SK-N-SH treated with all-trans-retinoic acid at 6 μM for 48 hours (cell line): ENCODE measurements at regions not wholly inside any gene's neighbourhood (a gene's known extent, or its start where the extent isn't known, plus 50 kb on each side); places are given as distances from the start of the nearest gene placed in this dataset.

Source experiments
- ARNTL ChIP-seq: fragments of 450-650 bp; formaldehyde crosslinking; IDR thresholded peaks from 2 replicates; pipeline ENCODE4 v1.5.0; 2020; ENCODE audit warnings: low read depth, mild to moderate bottlenecking, moderate library complexity, borderline replicate concordance
- CREB5 ChIP-seq: fragments of 250-450 bp; sonication (Bioruptor Pico); IDR thresholded peaks from 2 replicates; pipeline ENCODE4 v1.5.1; 2020; ENCODE audit warnings: low read depth, mild to moderate bottlenecking, moderate library complexity
- ISL1 ChIP-seq: fragments of 250-450 bp; sonication (Bioruptor Pico); IDR thresholded peaks from 2 replicates; pipeline ENCODE4 v2.1.2; 2022; ENCODE audit warnings: mild to moderate bottlenecking, moderate library complexity
- PATZ1 ChIP-seq: fragments of 250-450 bp; sonication (Bioruptor Pico); IDR thresholded peaks from 2 replicates; pipeline ENCODE4 v1.8.0; 2020; ENCODE audit warnings: mild to moderate bottlenecking, moderate library complexity, borderline replicate concordance
- POU6F1 ChIP-seq: fragments of 250-450 bp; sonication (Bioruptor Pico); IDR thresholded peaks from 2 replicates; pipeline ENCODE4 v1.8.0; 2021; ENCODE audit warnings: low read depth, mild to moderate bottlenecking, moderate library complexity, borderline replicate concordance
- RARB ChIP-seq: fragments of 250-450 bp; sonication (Bioruptor Pico); IDR thresholded peaks from 2 replicates; pipeline ENCODE4 v1.8.0; 2021; ENCODE audit warnings: mild to moderate bottlenecking, moderate library complexity
- SNAI2 ChIP-seq: fragments of 250-450 bp; sonication (Bioruptor Pico); IDR thresholded peaks from 2 replicates; pipeline ENCODE4 v1.5.0; 2020; ENCODE audit warnings: mild to moderate bottlenecking, moderate library complexity
- TOX ChIP-seq: fragments of 250-450 bp; sonication (Bioruptor Pico); IDR thresholded peaks from 2 replicates; pipeline ENCODE4 v1.8.0; 2021; ENCODE audit warnings: mild to moderate bottlenecking, moderate library complexity, borderline replicate concordance
- ZFP3 ChIP-seq: fragments of 250-450 bp; sonication (Bioruptor Pico); IDR thresholded peaks from 2 replicates; pipeline ENCODE4 v1.5.0; 2020; ENCODE audit warnings: mild to moderate bottlenecking, moderate library complexity
- ZFP30 ChIP-seq: fragments of 450-650 bp; formaldehyde crosslinking; IDR thresholded peaks from 2 replicates; pipeline ENCODE4 v1.5.0; 2022; ENCODE audit warnings: mild to moderate bottlenecking, moderate library complexity

GRCh38 chrX:470686-471085 is 84.0 kb upstream of the PPP2R3B start:
- TF ChIP-seq ZFP3 (CRISPR knock-in tag) (no peak), ARNTL (CRISPR knock-in tag) (no peak), CREB5 (CRISPR knock-in tag) (no peak), RARB (CRISPR knock-in tag) (no peak), PATZ1 (no peak), TOX (CRISPR knock-in tag) (no peak), SNAI2 (CRISPR knock-in tag) (no peak), ISL1 (CRISPR knock-in tag) (no peak), ZFP30 (no peak), POU6F1 (CRISPR knock-in tag) (no peak)
